ENCODE measurements at regions not wholly inside any gene's neighbourhood (a gene's known extent, or its start where the extent isn't known, plus 50 kb on each side); places are given as distances from the start of the nearest gene placed in this dataset.

DNA sequence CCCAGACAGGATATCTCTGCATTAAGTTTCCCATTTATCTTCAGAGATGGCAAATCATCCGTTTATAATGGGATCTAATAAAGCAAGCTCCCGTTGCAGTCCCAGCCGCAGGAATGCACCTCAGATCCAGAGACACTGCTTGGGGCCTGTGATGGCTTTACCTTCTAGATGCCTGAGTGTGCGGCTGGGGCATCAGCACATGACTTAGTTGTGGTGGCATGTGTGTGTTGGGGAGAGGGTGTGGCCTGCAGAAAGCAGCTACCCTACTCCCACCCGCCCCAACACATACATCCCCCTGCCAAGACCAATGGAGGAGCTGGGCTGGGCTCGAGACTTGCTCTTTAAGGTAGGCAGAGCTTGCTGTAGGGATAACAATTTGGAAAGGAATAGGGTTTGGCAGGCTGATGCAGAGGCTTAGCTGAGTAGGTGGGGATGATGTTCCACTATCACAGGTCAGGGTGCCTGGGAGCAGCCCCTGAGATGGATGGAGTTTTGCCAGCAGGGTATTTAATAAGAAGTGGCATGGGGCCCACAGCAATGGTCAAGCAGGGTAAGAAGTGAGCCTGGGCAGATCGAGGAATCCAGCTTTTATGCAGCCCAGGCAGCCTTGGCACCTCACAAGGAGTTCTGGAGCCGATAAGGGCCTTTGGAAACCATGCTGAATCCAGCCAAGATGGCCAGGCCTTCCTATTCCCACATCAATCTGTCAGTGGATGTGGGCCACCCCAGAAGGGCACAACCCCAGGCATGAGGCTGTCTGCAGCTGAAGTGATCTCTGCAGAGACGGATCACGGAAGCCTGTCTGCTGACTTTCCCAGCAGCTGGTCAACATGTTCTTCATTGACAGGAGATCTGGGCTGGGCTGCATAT lies 601.3 kb downstream of the BUD13 start:
- DNase-seq, result no peak

DNA sequence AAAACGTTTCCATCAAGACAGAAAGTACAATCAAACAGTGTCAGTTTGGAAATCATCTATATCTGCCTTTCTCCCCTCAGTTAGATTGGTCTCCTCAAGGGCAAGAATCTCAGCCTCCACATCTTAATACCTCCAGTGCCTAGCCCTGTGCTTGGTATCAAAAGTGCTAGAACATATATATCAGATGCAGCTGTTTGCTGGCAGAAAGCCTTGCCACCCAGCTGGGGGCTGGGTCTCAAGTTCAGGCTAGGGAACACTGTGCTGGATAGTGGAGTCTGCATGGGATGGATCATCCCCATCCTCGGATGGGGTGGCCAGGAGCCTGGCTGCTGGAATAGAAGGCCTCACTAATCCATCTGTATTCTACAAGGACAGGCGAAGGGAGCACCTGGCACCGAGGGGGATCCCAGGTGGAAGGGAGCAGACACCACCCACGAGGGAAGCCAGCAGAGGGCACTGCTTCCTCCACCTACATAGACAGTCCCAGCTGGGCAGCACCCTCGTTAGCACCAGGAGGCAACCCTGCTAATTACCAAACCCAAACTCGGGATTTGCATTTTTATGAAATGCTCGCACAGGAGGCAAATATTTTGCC lies 602.2 kb downstream of the BUD13 start:
- no peak for DNase-seq

DNA sequence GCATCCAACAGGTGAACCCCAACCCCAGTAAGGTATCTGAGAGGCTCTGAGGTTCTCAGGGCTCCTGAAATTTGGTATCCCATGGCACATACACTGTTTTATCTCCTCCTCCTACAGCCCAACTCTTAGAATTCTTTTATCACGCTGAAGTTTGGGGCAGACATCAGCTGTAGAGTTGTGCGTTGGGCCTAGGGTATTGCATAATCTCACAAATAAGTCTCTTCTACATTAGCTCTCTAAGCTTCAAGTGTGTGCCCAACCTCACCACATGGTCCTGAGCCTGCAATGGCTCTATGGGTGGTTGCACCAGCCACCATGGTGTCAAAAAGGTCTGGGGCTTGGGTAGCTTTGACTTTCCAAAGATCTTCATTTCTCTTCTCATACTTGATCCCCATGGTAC lies 603.0 kb downstream of the BUD13 start:
- no peak for DNase-seq

DNA sequence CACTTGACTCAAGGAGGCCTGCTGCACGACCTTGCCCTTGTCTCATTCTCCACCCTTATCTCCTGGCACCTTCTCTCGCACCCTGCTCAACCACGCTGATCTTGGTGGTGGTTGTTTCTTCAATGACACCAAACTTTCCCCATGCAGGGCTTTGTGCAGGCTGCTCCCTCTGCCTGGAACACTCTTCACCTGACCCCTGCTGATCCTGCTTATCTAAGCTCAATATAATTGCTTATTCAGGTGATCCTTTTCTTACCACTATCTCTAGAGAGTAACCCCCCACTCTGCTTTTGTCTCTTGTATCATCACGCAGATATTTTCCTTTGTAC lies 604.4 kb downstream of the BUD13 start:
- no peak for DNase-seq

DNA sequence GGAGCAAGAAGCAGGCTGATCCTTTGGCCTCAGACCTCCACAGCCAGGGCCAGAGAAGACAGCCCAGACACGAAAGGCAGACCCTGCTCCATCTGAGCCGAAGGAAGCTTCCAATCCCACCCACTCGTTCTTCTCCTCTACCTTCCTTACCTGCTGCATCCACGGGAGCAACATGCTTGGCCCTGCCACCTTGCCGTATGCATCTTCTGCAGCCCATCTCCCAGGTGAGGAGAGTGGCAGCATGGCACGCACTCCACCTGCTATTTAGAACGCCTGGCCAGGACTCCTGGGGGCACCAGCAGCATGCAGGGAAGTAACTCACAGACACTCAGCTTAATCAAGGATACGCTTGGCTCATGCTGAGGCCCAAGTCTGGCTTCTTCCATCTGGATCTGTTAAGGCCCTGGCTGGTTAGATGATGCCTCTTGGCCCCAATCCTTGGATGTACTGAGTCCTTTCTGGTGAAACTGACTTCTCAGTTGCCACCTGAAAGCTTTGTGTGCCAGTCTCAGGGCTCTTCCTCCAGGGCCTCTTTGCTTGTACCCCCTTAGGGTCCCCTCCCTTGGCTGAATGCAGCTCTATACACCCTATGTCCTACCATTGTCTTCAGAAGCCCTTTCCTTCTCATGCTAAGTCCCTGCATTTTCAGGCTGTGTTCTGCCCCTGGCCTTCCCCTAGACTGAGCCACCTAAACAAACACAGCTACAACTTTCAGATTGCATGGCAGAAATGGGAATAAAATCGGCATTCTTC lies 604.9 kb downstream of the BUD13 start:
- no peak for DNase-seq

DNA sequence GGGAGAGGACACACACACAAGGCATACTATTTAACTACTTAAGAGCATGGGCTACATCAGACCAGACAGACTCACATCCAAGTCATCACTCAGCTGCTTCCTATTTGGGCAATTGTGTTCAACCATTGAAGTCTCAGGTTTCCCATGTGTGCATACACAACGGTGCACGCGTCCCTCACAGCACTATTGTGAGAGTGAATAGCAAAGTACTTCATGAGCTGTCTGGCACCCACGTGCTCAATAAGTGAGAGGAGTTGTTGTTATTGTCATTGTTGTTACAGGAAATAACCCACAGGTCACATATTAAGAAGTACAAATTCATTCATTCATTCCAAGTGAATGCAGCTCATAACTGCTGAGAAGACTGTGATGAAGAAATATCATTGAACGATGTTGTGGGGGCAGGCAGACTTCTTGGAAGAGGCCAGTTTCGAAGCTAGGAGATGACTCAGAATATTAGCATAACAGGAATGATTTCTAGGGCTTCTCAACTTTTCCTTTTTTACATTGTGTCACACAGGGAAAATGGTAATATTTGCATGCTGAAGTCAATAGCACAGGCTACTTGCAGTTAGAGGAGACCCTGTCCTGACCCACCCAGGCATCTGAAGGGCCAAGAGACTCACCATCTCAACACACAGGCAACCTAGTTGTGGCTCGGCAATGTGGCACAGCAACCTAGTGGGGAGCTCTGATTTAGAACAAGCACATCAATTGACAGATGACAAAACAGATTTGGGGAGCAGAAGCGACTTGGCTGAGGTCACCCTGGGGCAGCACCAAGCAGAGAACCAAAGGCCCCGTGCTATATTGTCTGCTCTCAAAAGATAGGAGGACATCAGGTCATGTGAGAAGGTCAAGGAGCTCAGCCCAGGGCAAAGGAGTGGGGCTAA lies 606.0 kb downstream of the BUD13 start:
- DNase-seq, result no peak

DNA sequence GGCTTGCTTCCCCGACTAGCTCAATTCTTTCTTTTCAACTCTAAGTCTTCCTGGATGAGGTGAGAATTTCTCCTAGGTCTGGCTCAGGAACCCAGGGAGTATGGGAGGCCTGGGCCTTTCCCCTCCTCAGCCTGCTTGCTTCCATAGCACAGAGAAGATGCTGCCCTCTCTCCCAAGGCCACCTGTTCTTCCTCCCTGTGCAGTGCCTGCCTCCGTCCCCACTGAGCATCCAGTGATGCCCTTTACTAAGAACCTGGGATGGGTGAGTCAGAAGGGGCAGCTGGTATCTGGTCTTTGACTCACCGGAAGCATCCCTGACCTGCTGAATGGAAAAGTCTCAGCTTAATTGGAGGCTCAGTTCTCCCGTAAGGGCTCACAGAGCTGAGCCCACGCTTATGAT lies 607.9 kb downstream of the BUD13 start:
- no peak for DNase-seq

DNA sequence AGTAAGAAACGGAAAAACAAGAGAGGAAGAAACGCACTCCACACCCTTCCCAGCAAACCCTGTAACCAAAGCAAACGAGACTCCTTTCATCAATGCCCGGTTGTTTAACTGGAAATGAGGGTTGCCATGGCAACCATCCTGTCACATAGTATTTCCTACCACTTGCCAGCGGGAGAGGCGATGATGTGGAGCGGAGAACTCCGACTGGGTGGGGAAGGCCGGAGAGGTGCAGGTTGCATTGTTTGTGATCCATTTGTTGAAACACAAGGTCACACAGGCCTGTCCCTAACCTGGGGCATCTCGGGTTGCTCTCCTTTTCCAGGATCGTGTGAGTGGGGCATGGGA lies 609.9 kb downstream of the BUD13 start:
- no peak for DNase-seq

DNA sequence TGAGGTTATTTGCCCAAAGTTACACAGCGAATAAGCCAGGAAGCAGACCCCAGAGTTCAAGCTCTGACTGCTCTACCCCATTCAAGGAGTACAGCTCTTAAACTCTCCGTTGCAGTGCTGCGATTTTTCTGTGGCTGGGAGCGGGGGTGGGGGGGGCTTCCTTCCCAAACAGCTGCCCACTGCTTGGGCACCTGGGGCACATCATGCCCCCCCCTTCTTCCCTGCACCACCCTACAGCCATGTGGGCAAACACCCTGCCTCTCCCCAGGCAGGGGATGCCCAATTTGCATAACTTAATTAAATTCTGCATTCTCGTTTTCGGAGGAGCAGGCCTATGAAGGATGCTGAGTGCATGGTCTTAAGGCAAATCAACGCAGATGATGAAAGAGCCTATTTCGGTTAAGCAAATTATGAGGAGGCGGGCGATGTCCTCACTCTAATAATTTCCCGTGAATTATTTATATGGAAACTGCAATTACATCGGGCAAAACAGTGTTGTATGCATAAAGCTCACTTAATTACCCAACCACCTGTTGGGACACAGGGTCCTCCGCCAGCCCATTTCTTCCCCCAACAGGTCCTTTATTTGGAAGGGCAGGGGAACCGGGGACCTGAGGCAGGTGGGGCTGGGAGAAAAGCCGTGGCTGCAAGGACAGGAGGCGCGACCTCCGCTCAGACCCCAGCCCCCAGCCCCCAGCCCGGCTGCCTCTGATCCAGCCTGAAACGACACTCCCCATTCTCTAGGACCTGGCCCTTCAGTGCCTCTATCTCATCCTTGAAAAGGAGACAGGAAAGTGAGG lies 610.5 kb downstream of the BUD13 start:
- DNase-seq, result no peak

DNA sequence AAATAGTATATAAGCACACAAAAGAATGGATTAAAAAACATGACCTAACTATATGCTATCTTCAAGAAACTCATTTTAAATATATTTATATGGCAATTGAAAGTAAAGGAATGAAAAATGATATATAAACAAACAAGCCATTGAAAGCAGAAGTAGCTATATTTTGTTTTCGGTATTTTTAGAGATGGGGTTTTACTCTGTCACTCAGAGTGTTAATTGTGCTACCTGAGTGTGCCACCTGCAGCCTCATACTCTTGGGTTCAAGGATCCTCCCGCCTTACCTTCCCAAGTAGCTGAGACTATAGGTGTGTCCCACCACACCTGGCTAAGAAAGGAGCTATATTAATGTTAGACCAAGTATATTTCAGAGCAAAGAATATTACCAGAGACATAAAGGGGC lies 624.1 kb downstream of the BUD13 start:
- DNase-seq, result no peak

DNA sequence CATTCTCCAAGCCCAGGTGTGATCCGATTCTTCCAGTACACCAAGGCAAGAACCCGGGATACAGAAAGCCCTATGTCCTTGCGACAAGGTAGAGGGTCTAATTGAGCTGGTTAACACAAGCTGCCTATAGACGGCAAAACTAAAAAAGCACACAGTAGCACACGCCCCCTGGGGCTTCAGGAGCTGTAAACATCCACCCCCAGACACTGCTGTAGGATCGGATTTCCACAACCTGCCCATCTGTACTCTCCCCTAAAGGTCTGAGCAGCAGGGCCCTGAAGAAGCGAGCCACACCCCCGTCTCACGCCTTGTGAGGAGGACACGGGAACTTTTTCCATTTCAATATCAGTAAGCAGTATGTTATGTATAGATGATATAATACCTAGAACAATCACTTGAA lies 624.7 kb downstream of the BUD13 start:
- DNase-seq, result no peak

DNA sequence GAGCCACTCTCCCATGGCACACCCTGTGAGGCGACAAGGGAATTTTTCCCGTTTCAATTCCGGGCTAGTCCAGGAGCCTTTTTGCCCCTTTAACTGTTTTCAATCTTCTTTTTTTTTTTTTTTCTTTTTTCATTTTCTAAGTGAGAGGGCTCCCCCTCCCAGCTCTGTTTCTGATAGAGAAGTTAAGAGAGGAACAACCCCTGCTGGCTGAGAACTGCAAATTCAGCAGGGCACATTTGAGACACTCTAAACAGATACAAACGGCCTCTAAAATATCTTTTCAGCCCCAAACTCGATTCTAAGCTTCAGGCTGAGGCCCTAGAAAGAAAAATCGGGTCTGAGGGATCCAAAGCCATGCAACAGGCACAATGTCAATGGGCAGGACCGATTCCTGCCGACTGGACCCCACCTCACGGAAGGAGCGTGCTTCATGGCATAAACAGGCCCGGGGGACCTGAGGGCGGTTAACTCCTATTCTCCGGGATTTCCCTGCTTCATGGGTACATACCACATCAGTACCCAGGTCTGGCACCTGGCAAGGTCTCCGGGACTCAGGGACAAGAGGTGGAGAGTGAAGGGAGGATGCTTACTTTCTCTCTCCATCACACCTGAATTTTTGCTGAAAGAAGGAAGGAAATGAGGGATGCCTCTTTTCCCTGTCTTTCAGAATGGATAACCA lies 627.5 kb downstream of the BUD13 start:
- no peak for DNase-seq

DNA sequence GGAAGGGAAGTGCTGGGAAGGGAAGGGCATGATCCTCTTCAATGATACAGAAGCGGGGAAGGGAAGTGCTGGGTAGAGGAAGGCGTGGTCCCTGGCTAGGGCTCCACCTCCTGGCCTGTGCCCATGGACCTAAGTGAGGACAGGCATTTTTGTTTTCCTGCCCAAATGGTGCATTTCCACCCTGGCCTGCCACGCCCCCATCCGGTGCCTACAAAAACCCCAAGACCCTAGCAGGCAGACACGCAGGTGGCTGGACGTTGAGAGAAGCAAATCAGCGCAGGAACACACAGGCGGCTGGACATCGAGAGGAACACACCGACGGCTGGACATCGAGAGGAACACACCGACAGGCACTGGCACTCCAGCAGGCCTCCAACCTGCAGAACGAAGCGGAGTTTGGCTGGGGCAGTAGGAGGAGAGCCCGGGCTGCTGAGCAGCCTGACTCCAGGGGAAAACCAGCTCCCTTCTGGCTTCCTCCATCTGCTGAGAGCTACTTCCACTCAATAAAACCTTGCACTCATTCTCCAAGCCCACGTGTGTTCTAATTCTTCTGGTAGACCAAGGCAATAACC lies 628.3 kb downstream of the BUD13 start:
- DNase-seq, result no peak

DNA sequence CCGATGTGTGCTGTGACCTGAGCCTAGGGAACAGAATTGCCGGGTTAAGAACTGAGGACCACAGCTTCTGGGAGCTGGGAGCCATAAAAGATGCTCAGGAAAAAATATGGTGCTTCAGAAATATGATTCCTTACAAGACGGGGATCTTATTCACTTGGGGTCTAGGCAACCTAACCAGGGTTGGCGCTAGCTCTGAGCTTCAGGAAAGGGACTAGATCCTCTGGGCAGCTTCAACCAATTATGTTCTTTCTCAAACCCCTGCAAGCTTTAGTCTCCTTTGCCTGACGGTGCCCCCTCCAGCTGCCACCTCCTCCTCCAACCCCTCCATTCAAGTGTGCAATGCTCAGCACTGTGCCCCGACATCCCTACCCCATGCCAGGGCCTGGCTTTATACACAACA lies 634.1 kb upstream of the CADM1 start:
- DNase-seq, result no peak

DNA sequence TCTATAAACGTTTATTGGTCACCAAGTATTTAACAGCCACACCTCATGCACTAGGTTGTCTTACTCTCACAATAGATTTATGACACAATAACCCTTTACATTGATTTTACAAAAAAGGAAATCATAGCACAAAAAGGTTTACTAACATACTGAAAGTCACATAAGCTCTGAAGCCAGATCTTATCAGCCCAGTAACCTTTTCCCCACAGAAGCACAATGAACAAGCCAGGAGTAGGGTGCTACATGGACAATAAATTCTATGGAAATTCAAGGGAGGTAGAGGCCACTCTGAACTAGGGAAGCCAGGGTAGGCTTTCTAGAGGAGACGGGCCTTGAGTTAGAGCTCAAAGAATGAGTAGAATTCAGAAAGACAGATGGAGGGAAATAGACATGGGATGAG lies 633.5 kb upstream of the CADM1 start:
- DNase-seq, result no peak

DNA sequence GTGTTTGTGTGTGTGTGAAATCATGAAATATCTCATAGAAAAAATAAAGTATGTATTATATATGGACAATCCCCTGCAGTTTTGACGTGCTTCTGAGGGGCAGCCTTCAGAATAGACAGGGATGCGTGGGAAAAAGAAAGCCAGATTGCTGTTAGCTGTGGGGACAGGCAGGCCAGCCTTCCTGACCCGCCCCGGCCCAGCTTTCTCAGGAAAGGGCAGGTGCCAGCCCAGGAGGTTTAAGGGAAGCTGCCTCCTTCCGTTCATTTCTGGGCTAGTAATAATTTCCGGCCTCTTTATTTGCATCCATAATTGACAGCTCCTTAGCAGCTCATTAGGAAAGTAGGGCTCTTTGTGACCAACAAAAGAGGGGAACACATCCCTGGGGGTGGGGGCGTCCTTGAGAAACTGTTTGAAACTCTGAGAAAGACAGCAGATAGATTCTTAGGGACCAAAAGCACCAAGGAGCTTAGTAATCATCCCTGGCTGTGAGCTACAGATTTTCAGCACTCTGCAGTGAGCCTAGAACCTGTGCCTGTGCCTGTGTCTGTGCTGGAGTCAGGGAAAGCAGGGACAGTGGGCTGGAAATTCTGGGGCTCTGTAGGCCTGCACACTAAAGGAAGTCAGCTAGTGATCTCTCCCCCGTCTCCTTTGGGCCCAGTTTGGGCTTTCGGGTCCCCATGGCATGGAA lies 632.9 kb upstream of the CADM1 start:
- no peak for DNase-seq

DNA sequence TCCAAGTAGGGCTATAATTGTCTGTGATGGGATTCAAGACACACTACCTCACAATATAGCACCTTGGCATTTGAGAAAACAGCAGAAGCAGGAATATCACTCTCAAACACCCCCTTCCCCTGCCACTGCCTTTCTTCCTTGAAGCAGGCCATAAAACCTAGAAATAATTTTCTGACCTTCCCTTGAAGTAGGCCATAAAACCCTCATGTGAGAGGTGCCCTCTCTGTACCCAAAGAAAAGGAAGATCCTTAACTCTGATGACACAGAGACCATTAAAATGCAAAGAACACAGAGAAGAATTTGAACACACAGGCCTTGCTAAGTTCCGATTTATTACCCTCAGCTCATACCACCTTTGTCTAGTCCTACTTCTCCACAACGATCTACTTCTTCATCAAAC lies 631.7 kb upstream of the CADM1 start:
- DNase-seq, result no peak

DNA sequence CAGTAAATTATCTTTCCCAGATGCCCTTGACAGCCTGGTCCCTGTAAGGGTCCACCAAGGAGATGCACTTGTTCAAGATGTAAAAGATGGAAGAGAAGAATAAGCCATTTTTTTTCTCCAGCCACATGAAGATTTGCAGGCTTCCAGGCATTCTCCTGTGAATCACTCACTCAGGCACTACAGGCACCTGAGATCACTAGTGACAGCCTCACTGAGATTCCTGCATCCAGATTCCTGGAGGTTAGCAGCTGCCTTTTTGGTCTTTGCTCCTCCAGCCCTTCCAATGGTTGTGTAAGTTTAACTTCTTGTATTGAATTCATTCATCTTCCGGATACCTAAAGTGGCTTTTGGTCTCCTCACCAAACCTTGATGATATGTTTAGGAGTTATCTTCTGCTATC lies 630.2 kb upstream of the CADM1 start:
- no peak for DNase-seq

DNA sequence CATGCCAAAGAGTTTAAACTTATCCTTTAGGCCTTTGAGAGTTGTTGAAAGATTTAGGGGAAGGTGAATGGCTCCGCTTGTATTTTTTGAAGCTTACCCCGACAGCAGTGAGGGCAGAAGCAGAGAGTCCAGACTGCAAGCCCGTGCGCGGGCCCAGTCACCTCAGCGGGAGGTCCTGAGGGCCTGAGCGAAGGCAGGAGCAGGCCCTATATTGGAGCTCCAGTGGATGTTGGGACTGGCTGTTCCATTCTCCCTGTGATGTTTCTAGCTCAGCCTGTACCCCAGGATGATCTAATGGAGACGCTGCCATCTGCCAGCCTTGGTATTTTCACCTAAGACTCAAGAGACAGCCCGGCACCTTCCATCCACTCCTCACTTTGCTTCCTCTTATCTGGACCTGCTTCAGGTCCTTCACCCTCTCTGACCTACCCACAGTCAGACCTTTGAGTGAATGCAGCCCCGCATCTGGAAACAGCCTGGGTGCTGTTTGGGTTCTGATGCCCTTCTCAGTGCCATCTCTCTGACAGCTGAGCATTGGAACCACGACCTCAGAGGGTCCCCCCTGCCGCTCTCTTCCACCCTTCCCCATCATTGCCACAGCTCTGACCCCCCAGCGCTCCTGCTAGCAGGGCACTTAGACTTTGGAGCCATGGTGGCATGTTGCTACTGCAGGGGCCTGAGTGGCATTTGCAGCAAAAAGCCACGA lies 628.2 kb upstream of the CADM1 start:
- no peak for DNase-seq

DNA sequence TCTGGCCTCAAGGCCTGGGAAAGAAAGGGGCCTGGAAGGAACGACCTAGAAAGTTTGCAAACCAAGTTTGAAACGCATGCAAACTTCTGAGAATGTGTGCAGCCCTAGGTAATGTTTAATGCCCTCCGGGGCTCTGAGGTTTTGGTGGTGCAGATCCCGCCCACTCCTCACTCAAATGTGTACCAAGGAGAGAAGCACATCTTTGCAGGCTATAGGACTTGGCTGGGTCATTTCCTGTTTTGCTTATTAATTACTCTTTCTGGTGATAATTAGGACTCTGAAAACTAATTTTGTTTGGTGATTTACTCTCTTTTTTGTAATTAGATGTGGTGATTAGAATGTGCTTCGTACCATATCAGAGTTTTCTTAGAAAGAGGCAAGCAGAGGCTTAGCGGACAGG lies 625.9 kb upstream of the CADM1 start:
- DNase-seq, result no peak

All from stimulated activated CD4-positive, alpha-beta T cell treated with anti-CD3 and anti-CD28 coated beads, Interleukin-1b, Interleukin-23, amount 100 ng/mL, for 48 hours (primary cell).